ENCODE measurements at regions not wholly inside any gene's neighbourhood (a gene's known extent, or its start where the extent isn't known, plus 50 kb on each side); places are given as distances from the start of the nearest gene placed in this dataset.

DNA sequence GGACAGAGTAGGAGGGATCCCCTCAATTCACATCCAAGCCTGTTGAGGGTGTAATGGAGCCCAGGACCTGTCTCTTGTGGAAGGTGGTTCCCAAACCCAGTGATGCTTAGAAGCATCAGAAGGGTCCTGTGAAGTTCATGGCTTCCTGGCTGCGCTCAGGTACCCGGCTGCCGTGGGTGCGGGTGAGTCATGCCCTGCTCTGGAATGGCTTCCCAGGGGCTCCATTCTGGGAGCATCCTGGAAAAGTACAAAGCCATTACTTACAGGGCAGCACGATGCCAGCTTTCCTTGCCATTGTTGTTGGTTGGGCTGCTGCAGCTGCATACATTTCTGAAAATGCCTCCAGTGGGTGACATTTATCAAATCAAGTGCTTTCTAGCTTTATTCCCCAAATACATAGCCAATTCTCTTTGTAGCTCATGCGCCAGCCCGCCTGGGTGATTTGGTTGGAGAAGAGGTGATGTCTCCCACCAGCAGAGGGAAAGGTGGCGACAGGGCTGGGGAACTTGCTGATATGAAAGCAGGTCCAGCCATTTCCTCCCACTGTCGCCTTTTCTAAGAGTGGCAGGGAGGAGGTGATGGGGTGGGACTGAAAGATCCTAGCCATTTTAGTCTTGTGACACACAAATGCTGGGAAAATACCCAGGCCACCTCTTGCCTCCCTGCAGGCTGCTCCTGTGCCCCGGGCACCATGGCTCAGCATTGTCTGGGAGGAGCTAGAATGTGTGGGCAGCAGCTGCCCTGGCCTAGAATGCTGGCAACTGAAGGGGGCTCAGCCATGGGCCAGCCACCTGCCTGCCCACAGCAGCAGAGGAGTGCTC, 65.9 kb upstream of the HPCAL1 start:
- TF ChIP-seq PPARA (CRISPR knock-in tag; IDR thresholded peaks at IDR 0.05; ENCODE audit: borderline replicate concordance) (no peak), ZNF565 (CRISPR knock-in tag; conservative IDR thresholded peaks at IDR 0.05; ENCODE audit: low read depth) (no peak), RARB (CRISPR knock-in tag; IDR thresholded peaks at IDR 0.05) (no peak), CSDC2 (CRISPR knock-in tag; IDR thresholded peaks at IDR 0.05) (no peak), ZFP30 (CRISPR knock-in tag; IDR thresholded peaks at IDR 0.05) (no peak), PATZ1 (CRISPR knock-in tag; IDR thresholded peaks at IDR 0.05; ENCODE audit: borderline replicate concordance) (no peak), ZFP3 (CRISPR knock-in tag; IDR thresholded peaks at IDR 0.05) (no peak), ESRRG (CRISPR knock-in tag; IDR thresholded peaks at IDR 0.05) (no peak)
- TF ChIP-seq, protein P1, sequence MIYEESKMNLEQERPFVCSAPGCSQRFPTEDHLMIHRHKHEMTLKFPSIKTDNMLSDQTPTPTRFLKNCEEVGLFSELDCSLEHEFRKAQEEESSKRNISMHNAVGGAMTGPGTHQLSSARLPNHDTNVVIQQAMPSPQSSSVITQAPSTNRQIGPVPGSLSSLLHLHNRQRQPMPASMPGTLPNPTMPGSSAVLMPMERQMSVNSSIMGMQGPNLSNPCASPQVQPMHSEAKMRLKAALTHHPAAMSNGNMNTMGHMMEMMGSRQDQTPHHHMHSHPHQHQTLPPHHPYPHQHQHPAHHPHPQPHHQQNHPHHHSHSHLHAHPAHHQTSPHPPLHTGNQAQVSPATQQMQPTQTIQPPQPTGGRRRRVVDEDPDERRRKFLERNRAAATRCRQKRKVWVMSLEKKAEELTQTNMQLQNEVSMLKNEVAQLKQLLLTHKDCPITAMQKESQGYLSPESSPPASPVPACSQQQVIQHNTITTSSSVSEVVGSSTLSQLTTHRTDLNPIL (CRISPR knock-in tag; IDR thresholded peaks at IDR 0.05; ENCODE audit: low read depth): no peak
- TF ChIP-seq, protein P2, sequence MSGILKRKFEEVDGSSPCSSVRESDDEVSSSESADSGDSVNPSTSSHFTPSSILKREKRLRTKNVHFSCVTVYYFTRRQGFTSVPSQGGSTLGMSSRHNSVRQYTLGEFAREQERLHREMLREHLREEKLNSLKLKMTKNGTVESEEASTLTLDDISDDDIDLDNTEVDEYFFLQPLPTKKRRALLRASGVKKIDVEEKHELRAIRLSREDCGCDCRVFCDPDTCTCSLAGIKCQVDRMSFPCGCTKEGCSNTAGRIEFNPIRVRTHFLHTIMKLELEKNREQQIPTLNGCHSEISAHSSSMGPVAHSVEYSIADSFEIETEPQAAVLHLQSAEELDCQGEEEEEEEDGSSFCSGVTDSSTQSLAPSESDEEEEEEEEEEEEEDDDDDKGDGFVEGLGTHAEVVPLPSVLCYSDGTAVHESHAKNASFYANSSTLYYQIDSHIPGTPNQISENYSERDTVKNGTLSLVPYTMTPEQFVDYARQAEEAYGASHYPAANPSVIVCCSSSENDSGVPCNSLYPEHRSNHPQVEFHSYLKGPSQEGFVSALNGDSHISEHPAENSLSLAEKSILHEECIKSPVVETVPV (CRISPR knock-in tag; IDR thresholded peaks at IDR 0.05): no peak

Measured in SK-N-SH treated with all-trans-retinoic acid at 6 μM for 48 hours (cell line).